ENCODE measurements at regions not wholly inside any gene's neighbourhood (a gene's known extent, or its start where the extent isn't known, plus 50 kb on each side); places are given as distances from the start of the nearest gene placed in this dataset.

DNA sequence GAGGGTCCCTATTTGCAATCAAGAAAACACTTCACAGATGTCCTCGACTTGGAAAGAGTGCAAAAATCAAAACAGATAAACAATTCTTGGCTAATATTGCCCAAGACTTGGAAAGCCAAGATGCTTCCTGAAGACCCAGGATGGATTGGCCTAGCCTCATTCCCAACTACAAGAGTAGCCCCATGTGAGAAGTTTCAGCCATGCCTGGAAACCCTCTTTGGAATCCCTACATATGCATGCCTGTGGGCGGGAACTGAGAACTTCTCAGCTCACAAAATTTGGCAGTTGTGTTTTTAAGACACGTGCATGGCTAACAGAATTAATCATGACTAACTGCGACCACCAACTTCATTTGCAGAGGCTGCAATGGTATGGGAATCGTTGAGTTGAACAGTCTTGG is 283.2 kb upstream of the TBX3 start:
- DNase-seq (ENCODE audit: low spot score in 2 of 2) = no peak
- WGBS, 2 donors = 77 to 78% methylated on average over 5 of the region's 5 CpGs
- intact Hi-C loops (cut with DNase I; ENCODE audit: low total_unique reads) = no loop called here

DNA sequence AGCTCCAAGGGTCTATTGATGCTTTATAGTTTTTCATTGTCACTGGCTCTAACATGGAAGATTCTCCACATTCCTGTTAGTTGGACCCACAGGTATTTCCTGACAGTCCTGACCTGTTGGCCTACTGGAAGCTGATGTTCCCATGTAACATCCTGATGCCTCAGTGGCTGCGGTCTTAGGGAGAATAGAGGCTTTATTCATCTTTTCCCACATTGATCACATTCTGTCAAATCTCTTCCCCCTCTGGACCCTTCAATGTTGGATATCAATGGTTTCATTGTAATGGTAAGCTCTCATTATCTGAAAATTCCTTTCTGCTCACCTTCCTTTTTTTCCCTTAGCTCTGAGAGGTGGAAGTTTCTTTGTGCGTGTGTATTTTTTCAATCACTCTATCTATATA is 280.9 kb upstream of the TBX3 start:
- intact Hi-C loops (cut with DNase I; ENCODE audit: low total_unique reads) = no loop called here
- no peak for DNase-seq (ENCODE audit: low spot score in 2 of 2)
- 89 to 91% methylated on average over 2 of the region's 2 CpGs for WGBS, 2 donors
- TF ChIP-seq POLR2A (IDR thresholded peaks at IDR 0.05) = no peak
- TF ChIP-seq, protein P1, sequence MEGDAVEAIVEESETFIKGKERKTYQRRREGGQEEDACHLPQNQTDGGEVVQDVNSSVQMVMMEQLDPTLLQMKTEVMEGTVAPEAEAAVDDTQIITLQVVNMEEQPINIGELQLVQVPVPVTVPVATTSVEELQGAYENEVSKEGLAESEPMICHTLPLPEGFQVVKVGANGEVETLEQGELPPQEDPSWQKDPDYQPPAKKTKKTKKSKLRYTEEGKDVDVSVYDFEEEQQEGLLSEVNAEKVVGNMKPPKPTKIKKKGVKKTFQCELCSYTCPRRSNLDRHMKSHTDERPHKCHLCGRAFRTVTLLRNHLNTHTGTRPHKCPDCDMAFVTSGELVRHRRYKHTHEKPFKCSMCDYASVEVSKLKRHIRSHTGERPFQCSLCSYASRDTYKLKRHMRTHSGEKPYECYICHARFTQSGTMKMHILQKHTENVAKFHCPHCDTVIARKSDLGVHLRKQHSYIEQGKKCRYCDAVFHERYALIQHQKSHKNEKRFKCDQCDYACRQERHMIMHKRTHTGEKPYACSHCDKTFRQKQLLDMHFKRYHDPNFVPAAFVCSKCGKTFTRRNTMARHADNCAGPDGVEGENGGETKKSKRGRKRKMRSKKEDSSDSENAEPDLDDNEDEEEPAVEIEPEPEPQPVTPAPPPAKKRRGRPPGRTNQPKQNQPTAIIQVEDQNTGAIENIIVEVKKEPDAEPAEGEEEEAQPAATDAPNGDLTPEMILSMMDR (IDR thresholded peaks at IDR 0.05) = no peak
- no peak overlapping the region for H3K4me3 ChIP-seq (ENCODE audit: low read depth, poor library complexity, severe bottlenecking)

More for the DNA sequence above, 283.2 kb upstream of the TBX3 start:
- no peak overlapping the region for H3K4me3 ChIP-seq (ENCODE audit: low read depth, poor library complexity, severe bottlenecking)
- TF ChIP-seq POLR2A (IDR thresholded peaks at IDR 0.05) = no peak
- TF ChIP-seq, protein P1 (IDR thresholded peaks at IDR 0.05) = no peak

DNA sequence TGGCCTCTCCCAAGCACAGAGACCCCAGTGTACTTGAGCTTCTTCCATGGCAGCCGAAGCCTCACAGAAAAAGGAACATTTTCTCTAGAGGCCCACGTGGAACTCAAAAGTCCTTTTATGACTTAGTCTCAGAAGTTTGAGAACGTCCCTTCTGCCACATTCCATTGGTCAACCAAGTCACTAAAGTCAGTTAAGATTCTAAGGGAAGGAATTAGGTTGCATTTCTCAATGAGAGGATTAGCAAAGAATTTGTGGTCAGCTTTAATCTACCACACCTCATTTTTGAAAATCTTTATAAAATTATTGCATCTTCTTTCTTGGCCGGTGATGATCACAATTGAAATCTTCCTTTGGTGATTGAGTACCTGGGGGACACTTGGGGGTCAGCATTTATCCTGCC is 279.9 kb upstream of the TBX3 start:
- intact Hi-C loops (cut with DNase I; ENCODE audit: low total_unique reads) = no loop called here
- WGBS, 2 donors = 91% methylated on average over 4 of the region's 4 CpGs
- no peak overlapping the region for H3K4me3 ChIP-seq (ENCODE audit: low read depth, poor library complexity, severe bottlenecking)
- no peak for DNase-seq (ENCODE audit: low spot score in 2 of 2)
- TF ChIP-seq, protein P1 (IDR thresholded peaks at IDR 0.05) = no peak
- no peak for TF ChIP-seq POLR2A (IDR thresholded peaks at IDR 0.05)

DNA sequence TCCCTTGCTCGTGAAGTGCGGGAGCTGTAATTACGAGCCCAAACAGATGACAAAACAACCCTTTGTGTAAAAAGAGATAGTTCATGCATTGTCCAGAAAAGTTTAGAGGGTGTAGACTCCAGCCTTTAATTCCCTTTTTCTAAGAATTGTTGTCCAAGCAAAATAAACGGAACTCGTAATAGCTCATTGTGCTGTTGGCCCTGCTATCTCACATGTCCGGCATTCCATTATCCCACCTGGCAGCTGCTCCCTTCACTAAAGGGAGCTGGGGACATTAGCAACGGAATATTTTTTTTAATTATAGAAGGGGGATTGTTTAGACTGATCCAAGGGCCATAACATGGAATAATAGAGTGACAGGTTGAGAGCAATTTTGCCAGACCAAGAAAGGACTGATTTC is 277.5 kb upstream of the TBX3 start:
- TF ChIP-seq, protein P1 (IDR thresholded peaks at IDR 0.05) = no peak
- TF ChIP-seq POLR2A (IDR thresholded peaks at IDR 0.05) = no peak
- H3K4me3 ChIP-seq (ENCODE audit: low read depth, poor library complexity, severe bottlenecking) = no peak overlapping the region
- 76 to 81% methylated on average over 7 of the region's 7 CpGs for WGBS, 2 donors
- intact Hi-C loops (cut with DNase I; ENCODE audit: low total_unique reads) = no loop called here
- DNase-seq (ENCODE audit: low spot score in 2 of 2) = no peak

DNA sequence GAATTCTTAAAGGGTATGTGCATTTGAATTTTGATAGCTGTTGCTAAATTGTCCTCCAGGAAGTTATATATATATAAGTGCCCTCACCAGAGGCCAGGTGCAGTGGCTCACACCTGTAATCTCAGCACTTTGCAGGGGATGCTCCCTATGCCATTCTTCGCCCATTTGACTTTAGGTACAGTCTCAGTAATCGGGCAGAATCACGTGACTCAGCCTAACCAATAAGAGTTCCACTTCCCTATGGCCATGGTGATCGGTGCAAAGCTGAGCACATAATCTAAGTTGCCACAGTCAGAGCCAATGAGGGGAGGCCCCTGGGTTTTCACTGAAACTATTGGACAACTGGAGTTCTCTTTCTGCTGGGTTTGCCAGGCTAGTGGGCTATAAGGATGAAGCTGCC is 274.6 kb upstream of the TBX3 start:
- TF ChIP-seq POLR2A (IDR thresholded peaks at IDR 0.05) = no peak
- TF ChIP-seq, protein P1 (IDR thresholded peaks at IDR 0.05) = no peak
- intact Hi-C loops (cut with DNase I; ENCODE audit: low total_unique reads) = no loop called here
- no peak for DNase-seq (ENCODE audit: low spot score in 2 of 2)
- 70 to 98% methylated on average over 4 of the region's 4 CpGs for WGBS, 2 donors
- no peak overlapping the region for H3K4me3 ChIP-seq (ENCODE audit: low read depth, poor library complexity, severe bottlenecking)

DNA sequence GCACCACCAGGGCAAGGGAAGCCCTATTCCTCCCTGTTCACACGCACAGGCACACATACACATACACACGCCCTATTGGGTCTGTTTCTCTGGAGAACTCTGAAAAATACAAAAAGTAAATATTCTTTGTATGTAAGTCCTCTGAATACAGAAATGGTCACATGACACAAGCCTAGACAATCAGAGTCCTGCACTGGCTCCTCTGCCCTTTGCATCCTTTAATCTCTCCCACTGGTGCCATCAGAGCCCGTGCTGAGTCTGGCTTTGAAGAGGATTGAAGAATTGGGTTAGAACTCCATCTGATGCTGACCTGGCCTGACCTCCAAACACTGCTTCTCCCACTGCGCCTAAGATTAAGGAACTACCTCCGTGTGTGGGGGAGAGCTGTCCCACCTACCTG is 273.2 kb upstream of the TBX3 start:
- WGBS, 2 donors = 88 to 93% methylated on average over 5 of the region's 5 CpGs
- DNase-seq (ENCODE audit: low spot score in 2 of 2) = no peak
- TF ChIP-seq, protein P1 (IDR thresholded peaks at IDR 0.05) = no peak
- TF ChIP-seq POLR2A (IDR thresholded peaks at IDR 0.05) = no peak
- intact Hi-C loops (cut with DNase I; ENCODE audit: low total_unique reads) = no loop called here
- no peak overlapping the region for H3K4me3 ChIP-seq (ENCODE audit: low read depth, poor library complexity, severe bottlenecking)

Data from lower leg skin (tissue), 4 donors.